Testis (tissue), 2 donors: ENCODE measurements at regions not wholly inside any gene's neighbourhood (a gene's known extent, or its start where the extent isn't known, plus 50 kb on each side); places are given as distances from the start of the nearest gene placed in this dataset.

Source experiments
- POLR2A ChIP-seq: fragments of 450-650 bp; IDR thresholded peaks from one replicate; pipeline ENCODE4 v1.6.1; 2017; ENCODE audit warnings: antibody characterized with exemption, mild to moderate bottlenecking, moderate library complexity
- TF ChIP-seq, protein P1 (sequence below), 3 experiments: fragments of 450-650 bp in 2 of 3; fragments of 200-600 bp in 1 of 3; sonication (generic) in 1 of 3; IDR thresholded peaks; one replicate each; pipeline ENCODE4 v1.5.1; 2016 to 2019; ENCODE audit warnings: antibody characterized with exemption in 3 of 3, mild to moderate bottlenecking in 2 of 3, moderate library complexity in 1 of 3

DNA sequence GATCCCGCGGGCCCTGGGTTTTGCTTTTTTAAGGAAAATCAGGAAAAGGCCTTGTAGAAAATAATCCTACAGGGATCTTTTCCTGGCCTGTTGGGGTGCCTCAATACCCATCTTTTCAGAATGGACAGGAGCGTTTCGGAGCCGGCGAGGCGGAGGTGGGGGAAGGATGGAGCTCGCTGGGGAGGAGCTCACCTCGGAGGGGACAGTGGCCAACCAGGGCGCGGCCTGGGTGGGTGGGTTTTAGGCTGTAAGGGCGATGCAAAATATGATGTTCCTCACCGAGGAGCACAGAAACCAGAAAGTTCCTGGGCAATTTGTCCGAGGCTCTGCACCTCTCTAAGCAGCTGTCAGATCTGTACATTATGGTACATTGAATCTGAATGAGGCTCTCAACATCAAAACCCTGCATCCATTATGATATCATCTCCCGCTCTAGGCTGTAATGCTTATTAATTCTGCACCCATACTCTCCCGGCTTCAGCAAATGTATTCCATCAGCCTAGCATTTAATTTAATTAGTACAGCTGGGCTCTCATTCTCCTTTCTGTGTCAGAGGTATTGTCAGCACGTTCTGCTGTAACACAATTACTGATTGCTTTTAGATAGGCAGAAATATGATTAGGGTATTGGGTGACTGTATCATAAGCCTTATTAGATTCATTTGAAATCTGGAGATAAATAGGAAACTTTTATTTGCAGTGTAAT lies 90.3 kb upstream of the SOX1 start:
- TF ChIP-seq, protein P1, sequence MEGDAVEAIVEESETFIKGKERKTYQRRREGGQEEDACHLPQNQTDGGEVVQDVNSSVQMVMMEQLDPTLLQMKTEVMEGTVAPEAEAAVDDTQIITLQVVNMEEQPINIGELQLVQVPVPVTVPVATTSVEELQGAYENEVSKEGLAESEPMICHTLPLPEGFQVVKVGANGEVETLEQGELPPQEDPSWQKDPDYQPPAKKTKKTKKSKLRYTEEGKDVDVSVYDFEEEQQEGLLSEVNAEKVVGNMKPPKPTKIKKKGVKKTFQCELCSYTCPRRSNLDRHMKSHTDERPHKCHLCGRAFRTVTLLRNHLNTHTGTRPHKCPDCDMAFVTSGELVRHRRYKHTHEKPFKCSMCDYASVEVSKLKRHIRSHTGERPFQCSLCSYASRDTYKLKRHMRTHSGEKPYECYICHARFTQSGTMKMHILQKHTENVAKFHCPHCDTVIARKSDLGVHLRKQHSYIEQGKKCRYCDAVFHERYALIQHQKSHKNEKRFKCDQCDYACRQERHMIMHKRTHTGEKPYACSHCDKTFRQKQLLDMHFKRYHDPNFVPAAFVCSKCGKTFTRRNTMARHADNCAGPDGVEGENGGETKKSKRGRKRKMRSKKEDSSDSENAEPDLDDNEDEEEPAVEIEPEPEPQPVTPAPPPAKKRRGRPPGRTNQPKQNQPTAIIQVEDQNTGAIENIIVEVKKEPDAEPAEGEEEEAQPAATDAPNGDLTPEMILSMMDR (IDR thresholded peaks at IDR 0.05): no peak
- TF ChIP-seq POLR2A: no peak
